ENCODE measurements at regions not wholly inside any gene's neighbourhood (a gene's known extent, or its start where the extent isn't known, plus 50 kb on each side); places are given as distances from the start of the nearest gene placed in this dataset.
A peak's percentile ranks its signal among the peaks of the same experiment; 100 is the strongest.

- peak; percentile 1 for DNase-seq
Observed at GRCh38 chr20:56932575-56933330, 303.6 kb downstream of the TFAP2C start.

GRCh38 chr20:56933331-56933698 lies 304.2 kb downstream of the TFAP2C start:
- no peak for DNase-seq

- DNase-seq = no peak
Observed at GRCh38 chr20:56934888-56935287, 305.8 kb downstream of the TFAP2C start.

DNA sequence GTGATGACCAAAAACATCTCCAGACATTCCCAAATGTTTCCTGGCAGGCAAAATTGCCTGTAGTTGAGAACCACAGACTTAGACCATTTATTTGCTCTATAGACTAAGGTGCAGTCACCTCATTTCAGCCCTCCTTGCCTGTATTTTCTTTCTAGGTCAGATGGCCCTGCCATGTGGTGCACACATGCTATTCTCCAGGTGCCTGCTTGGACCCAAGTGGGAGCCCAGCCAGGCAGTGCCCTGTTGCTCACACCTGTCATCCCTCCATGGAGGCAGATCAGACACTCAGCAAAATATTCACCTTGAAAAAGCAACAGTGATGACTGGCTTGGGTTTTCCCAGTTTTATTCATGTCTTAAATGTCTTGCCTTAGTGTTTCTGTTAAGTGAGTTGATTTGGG lies 311.4 kb downstream of the TFAP2C start:
- DNase-seq = no peak

GRCh38 chr20:56941101-56941686 lies 312.1 kb downstream of the TFAP2C start:
- no peak for DNase-seq

- DNase-seq = no peak
Observed at GRCh38 chr20:56943946-56944945, 315.1 kb downstream of the TFAP2C start.

DNA sequence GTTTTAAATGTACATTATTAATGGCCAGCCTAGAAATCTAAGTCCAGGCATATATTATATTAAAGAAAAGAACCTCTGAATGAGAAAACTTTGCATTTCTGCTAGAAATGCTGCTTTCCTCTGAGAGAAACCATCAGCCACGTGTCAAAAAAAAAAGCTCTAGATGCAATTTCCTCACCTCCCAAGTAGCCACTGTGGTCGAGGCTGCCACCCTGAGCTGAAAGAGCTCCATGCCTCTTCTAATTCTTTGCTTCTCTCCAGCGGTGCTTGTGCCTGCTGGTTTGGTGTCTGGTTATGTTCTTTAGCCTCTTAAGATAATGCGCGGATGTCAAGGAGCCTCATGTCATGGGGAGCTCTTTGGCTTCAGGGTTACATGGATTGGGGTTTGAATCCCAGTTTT lies 316.0 kb downstream of the TFAP2C start:
- peak; percentile 19 for DNase-seq

- DNase-seq = peak; percentile 62
Observed at GRCh38 chr20:56945901-56946300, 316.8 kb downstream of the TFAP2C start.

DNA sequence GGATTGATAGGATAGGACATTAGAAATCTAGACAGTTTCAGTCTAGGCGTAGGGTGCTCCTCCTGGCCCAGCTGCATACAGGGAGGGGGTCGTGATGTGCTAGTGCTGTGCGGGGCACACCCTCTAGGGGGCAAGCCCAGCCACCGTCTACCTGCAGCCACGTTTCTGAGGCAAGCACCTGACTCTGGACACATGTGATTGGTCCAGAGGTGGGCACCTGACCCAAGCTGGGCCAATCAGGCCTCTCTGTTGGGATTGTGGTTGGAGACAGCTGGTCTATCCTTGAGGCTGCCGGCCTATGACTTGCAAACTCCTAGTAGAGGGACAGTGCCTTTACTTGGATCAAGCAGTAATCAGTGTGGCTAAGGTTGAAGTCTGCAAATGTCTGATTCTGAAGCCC lies 317.1 kb downstream of the BMP7 start:
- DNase-seq = no peak

- DNase-seq = peak; percentile 14
Observed at GRCh38 chr20:56952258-56953047, 314.0 kb downstream of the BMP7 start.

GRCh38 chr20:56953048-56953586 lies 313.3 kb downstream of the BMP7 start:
- DNase-seq = no peak

GRCh38 chr20:56954797-56955196 lies 311.6 kb downstream of the BMP7 start:
- no peak for DNase-seq

DNA sequence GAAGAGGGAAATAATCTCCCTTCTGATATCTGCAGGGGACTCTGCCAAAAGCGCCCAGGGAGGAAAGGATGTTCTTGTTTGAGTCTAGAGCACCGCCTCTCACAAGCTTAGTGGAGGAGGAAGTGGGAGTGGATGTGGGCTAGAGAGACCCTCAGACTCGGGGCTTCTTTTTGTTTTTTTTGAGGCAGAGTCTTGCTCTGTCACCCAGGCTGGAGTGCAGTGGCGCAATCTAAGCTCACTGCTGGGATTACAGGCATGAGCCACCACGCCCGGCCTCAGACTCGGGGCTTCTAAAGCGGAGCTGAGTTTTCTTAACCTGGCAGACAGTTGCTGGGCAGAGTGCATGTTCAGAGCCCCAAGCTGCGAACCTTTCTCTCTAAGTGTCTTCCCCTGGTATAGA lies 310.8 kb downstream of the BMP7 start:
- DNase-seq = peak; percentile 97

DNA sequence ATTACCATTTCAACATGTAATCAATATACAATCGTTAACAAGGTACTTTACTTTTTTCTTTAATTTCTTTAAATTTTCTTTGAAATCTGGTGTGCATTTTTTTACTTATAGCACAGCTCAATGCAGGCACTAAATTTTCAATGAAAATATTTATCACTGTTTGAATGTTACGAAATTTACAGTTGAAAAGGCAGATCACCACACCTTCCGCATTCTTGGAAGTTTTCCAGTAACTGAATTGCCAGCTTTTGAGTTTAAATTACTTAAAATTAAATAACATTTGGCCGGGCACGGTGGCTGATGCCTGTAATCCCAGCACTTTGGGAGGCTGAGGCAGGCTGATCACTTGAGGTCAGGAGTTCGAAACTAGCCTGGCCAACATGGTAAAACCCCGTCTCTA lies 309.9 kb downstream of the BMP7 start:
- peak; percentile 69 for DNase-seq

GRCh38 chr20:56957737-56958553 lies 308.5 kb downstream of the BMP7 start:
- no peak for DNase-seq

GRCh38 chr20:56964901-56965300 lies 301.5 kb downstream of the BMP7 start:
- no peak for DNase-seq

DNA sequence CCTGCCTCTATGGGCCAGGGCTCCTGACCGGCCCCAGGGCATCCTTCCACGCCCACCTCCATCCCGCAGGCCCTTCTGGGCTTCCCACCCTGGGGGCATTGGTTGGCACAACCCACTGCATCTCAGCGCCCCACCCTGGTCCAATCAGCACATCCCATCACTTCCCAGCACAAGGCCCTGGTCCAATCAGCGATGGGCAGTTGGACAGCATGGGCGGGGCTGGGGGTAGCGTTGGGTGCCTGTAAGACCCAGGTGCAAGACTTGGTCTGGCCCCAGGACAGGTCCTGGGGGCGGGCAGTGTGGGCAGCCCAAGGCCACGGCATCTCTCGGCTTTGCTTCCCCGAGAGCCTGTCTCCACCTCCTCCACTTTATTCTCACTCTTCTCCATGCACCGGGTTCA lies 298.5 kb downstream of the BMP7 start:
- no peak for DNase-seq

GRCh38 chr20:56968376-56969048 lies 297.9 kb downstream of the BMP7 start:
- DNase-seq = no peak

DNA sequence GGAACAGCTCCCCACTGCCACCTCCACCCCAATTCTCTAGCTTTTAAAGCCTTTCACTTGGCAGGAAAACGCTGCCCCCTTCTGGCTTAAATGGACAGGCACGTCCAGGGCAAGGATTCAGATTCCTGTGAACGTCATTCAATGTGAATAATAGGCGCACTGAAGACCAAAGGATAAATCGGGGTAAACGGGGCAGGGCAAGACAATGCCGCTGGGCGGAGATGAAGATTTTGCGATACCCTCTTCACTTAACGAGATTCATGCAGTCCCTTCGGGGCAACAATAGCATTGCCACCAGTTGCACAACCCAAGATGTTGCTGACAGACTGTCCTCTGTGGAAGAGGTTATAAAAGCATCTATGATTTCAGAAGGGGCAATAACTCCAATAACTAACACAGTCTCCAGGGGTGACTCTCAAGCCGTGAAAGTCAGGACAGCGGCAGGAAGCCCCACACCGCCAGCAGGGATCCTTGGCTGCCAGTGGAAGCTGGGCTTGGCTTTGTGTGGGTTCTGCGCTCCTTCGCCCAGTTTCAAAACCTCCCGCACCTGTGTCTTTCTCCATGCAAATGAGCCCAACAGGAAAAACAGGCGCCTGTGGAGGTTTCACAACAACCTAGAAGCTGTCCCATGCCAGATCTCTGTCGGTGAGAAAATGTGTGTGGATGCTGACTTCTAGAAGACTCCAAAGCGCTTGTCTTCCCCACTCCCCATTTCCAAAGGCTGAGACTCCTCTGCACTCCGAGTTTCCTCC lies 291.8 kb downstream of the BMP7 start:
- DNase-seq = peak; percentile 52

- no peak for DNase-seq
Observed at GRCh38 chr20:56975838-56976237, 290.6 kb downstream of the BMP7 start.

All from MV-4-11 (cell line).